PC-9 (cell line): ENCODE measurements at regions not wholly inside any gene's neighbourhood (a gene's known extent, or its start where the extent isn't known, plus 50 kb on each side); places are given as distances from the start of the nearest gene placed in this dataset.

Experiments
- BruUV-seq: library from RNA; stranded (reverse); fragments of 400-500 nt; replicated peaks from 2 replicates; lab custom pipeline; 2021; lab: Mats Ljungman, UMichigan
- CTCF ChIA-PET: fragments of 300-600 bp; sonication (Branson Sonifier 250); formaldehyde crosslinking; loops from one replicate; lab custom pipeline; 2022; ENCODE audit warnings: antibody characterized with exemption; lab: Charles Lee
- POLR2A ChIA-PET: fragments of 300-600 bp; sonication (Branson Sonifier 250); formaldehyde crosslinking; loops from one replicate; lab custom pipeline; 2022; ENCODE audit warnings: antibody characterized with exemption; ENCODE audit not compliant: unreplicated experiment; lab: Charles Lee
- DNase-seq, 2 experiments: peaks; one replicate each; pipeline versions ENCODE4 v3.0.0 to v3.0.0-alpha.2; 2015 to 2022; ENCODE audit warnings: mixed read lengths in 1 of 2
- H2AFZ ChIP-seq: fragments of 200-600 bp; sonication (generic); 2 replicates; pipeline ENCODE4 v1.8.1; 2017; ENCODE audit warnings: antibody characterized with exemption
- H3F3A ChIP-seq: fragments of 200-600 bp; sonication (generic); 2 replicates; pipeline ENCODE4 v1.8.1; 2017; ENCODE audit warnings: antibody characterized with exemption, mild to moderate bottlenecking, low read depth; ENCODE audit not compliant: insufficient read depth
- H3K27ac ChIP-seq: fragments of 200-600 bp; sonication (generic); 2 replicates; pipeline ENCODE4 v1.6.1; 2016; ENCODE audit warnings: mixed run types
- H3K27me3 ChIP-seq: fragments of 200-600 bp; sonication (generic); 2 replicates; pipeline ENCODE4 v1.6.1; 2016; ENCODE audit warnings: low read depth, mixed run types; ENCODE audit not compliant: insufficient read depth
- H3K36me3 ChIP-seq: fragments of 200-600 bp; sonication (generic); 2 replicates; pipeline ENCODE4 v1.6.1; 2016; ENCODE audit warnings: low read depth, mixed run types
- H3K4me1 ChIP-seq: fragments of 200-600 bp; sonication (generic); replicated peaks from 2 replicates; pipeline ENCODE4 v1.6.1; 2016; ENCODE audit warnings: mixed run types; ENCODE audit not compliant: insufficient read depth
- H3K4me2 ChIP-seq: fragments of 200-600 bp; sonication (generic); 2 replicates; pipeline ENCODE4 v1.6.1; 2017; ENCODE audit warnings: mixed run types
- H3K4me3 ChIP-seq: fragments of 200-600 bp; sonication (generic); 2 replicates; pipeline ENCODE4 v1.6.1; 2016; ENCODE audit warnings: mixed run types
- H3K79me2 ChIP-seq: fragments of 200-600 bp; sonication (generic); 2 replicates; pipeline ENCODE4 v1.6.1; 2017; ENCODE audit warnings: low read depth, mixed run types
- H3K9me2 ChIP-seq: fragments of 200-600 bp; sonication (generic); 2 replicates; pipeline ENCODE4 v1.8.1; 2017; ENCODE audit warnings: mild to moderate bottlenecking; ENCODE audit not compliant: insufficient read depth
- H3K9me3 ChIP-seq: fragments of 200-600 bp; sonication (generic); 2 replicates; pipeline ENCODE4 v1.8.1; 2016; ENCODE audit warnings: low read depth; ENCODE audit not compliant: insufficient read depth
- H4K20me1 ChIP-seq: fragments of 200-600 bp; sonication (generic); 2 replicates; pipeline ENCODE4 v1.8.1; 2017; ENCODE audit not compliant: insufficient read depth
- EZH2 ChIP-seq: fragments of 200-600 bp; sonication (generic); IDR thresholded peaks from 2 replicates; pipeline ENCODE4 v1.8.0; 2017; ENCODE audit warnings: antibody characterized with exemption, low read depth
- intact Hi-C: fragments of 100-400 bp; cut with micrococcal nuclease; formaldehyde crosslinking; loops from one replicate; pipeline ENCODE4 v1.10.0; 2022; ENCODE audit not compliant: unreplicated experiment
- TF ChIP-seq, protein P1 (sequence below): fragments of 200-600 bp; sonication (generic); conservative IDR thresholded peaks from 2 replicates; pipeline ENCODE4 v1.6.1; 2017; ENCODE audit warnings: mixed run types, antibody characterized with exemption, mild to moderate bottlenecking, moderate library complexity

DNA sequence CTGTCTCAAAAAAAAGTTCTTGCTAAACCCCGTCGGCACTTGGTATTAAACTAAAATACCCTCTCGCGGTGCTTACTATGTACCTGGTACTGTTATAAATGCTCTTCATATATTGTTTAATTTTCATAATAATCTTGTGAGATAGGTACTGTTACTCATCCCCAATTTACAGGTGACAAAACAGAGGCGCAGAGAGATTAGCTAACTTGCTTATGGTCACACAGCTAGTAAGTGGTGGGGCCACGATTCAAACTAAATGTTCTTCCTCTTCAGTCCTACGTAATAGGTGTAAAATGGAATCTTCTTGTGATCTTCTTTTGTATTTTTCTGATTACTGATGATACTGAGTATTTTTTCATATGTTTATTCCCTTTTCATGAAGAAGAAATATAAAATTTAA, 51.3 kb downstream of the TET3 start:
- H3K9me3 ChIP-seq: no peaks in the 10 kb centered on the region
- no peak overlapping the region for H3K4me3 ChIP-seq
- intact Hi-C loops: no loop called here
- H3K27ac ChIP-seq: no peak overlapping the region
- no peak for TF ChIP-seq EZH2
- TF ChIP-seq, protein P1, sequence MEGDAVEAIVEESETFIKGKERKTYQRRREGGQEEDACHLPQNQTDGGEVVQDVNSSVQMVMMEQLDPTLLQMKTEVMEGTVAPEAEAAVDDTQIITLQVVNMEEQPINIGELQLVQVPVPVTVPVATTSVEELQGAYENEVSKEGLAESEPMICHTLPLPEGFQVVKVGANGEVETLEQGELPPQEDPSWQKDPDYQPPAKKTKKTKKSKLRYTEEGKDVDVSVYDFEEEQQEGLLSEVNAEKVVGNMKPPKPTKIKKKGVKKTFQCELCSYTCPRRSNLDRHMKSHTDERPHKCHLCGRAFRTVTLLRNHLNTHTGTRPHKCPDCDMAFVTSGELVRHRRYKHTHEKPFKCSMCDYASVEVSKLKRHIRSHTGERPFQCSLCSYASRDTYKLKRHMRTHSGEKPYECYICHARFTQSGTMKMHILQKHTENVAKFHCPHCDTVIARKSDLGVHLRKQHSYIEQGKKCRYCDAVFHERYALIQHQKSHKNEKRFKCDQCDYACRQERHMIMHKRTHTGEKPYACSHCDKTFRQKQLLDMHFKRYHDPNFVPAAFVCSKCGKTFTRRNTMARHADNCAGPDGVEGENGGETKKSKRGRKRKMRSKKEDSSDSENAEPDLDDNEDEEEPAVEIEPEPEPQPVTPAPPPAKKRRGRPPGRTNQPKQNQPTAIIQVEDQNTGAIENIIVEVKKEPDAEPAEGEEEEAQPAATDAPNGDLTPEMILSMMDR: no peak
- DNase-seq: no peak
- H3K79me2 ChIP-seq: peaks cover 65% of the 10 kb centered on the region
- no peaks in the 10 kb centered on the region for H3K36me3 ChIP-seq
- no TSS peak for BruUV-seq
- H3K4me2 ChIP-seq: no peak overlapping the region
- no peaks in the 10 kb centered on the region for H3K27me3 ChIP-seq
- ChIA-PET CTCF (no interaction called here), POLR2A (no interaction called here)
- no peaks in the 10 kb centered on the region for H3F3A ChIP-seq
- no peaks in the 10 kb centered on the region for H3K4me1 ChIP-seq
- no peak overlapping the region for H2AFZ ChIP-seq
- H3K9me2 ChIP-seq: no peaks in the 10 kb centered on the region
- H4K20me1 ChIP-seq: peaks cover 68% of the 10 kb centered on the region

DNA sequence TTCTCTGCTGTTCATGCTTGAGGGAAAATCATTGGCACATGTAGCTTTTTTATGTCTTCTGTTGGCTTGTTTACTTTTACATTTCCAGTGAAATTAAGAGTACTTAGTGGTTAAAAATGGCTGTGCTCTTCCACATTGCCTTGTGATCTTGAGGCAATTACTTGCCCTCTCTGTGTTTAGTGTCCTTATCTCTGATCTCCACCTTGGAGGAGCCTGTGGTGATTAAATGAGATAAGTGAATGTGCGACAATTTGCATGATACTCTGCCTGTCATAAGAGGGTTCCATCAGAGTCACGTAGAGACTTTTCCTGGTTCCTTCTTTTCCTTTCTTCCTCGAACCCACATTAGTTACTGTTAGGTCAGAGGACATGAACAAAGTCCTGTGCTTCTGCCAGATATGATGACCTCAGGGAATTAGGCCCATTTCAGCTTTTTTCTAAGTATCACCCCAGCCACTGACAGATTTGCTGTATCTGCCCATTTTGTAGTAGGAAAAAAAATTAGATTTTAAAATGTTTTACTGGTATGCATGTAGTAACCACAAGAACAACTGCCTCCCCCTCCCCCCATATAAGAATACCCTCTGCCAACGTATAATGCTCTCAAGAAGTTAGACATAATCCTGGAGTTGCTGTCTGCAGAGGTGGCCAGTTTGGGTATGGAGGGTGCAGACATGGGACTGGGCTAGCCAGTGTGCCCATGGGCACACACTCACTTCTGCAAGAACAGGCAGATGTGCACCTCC, 51.9 kb downstream of the TET3 start:
- Histone ChIP-seq H3K36me3 (no peaks in the 10 kb centered on the region), H3K79me2 (peaks cover 62% of the 10 kb centered on the region), H3F3A (no peaks in the 10 kb centered on the region), H3K4me1 (no peaks in the 10 kb centered on the region), H3K27ac (no peak overlapping the region), H2AFZ (no peak overlapping the region), H3K9me3 (no peaks in the 10 kb centered on the region), H3K4me3 (no peak overlapping the region), H3K9me2 (no peaks in the 10 kb centered on the region), H4K20me1 (peaks cover 63% of the 10 kb centered on the region), H3K4me2 (no peak overlapping the region), H3K27me3 (no peaks in the 10 kb centered on the region)
- intact Hi-C loops: no loop called here
- ChIA-PET POLR2A (no interaction called here), CTCF (no interaction called here)
- no peak for DNase-seq
- TF ChIP-seq, protein P1: no peak
- no peak for TF ChIP-seq EZH2
- no TSS peak for BruUV-seq

DNA sequence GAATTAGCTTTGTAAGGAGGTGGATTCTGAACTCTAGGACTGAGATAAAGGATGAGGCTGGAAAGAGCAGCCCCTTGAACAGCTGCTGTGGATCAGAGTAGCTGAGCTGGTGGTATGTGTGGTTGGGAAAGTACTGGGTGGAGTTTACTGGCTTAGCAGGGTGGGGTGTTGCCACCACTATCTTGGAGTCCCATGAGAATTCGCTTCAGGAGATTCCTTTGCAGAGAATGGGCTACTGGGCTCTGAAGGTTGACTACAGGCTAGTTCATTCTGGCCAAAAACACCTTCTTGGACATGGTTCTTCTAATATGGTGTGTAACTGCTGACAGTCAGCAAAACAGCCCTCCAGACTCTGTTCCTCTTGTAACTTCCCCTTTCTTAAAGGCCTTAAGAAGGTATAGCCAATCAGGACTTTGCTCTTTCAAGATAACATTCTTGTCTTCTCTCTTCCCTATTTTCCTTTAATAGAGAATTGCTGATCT, 52.7 kb downstream of the TET3 start:
- Histone ChIP-seq H3K27me3 (no peaks in the 10 kb centered on the region), H3F3A (no peaks in the 10 kb centered on the region), H3K27ac (no peak overlapping the region), H3K36me3 (no peaks in the 10 kb centered on the region), H3K4me2 (no peak overlapping the region), H3K9me3 (no peaks in the 10 kb centered on the region), H3K9me2 (no peaks in the 10 kb centered on the region), H3K79me2 (peaks cover 64% of the 10 kb centered on the region), H4K20me1 (peaks cover 64% of the 10 kb centered on the region), H3K4me3 (no peak overlapping the region), H2AFZ (no peak overlapping the region), H3K4me1 (no peaks in the 10 kb centered on the region)
- DNase-seq: no peak
- BruUV-seq: no TSS peak
- ChIA-PET POLR2A (no interaction called here), CTCF (no interaction called here)
- no peak for TF ChIP-seq EZH2
- TF ChIP-seq, protein P1: no peak
- intact Hi-C loops: no loop called here
